Putamen (tissue), 1 donor: ENCODE measurements at regions not wholly inside any gene's neighbourhood (a gene's known extent, or its start where the extent isn't known, plus 50 kb on each side); places are given as distances from the start of the nearest gene placed in this dataset.

Experiments used
- DNase-seq: peaks from one replicate; pipeline ENCODE4 v3.0.0-alpha.2; 2016; ENCODE audit warnings: low spot score

DNA sequence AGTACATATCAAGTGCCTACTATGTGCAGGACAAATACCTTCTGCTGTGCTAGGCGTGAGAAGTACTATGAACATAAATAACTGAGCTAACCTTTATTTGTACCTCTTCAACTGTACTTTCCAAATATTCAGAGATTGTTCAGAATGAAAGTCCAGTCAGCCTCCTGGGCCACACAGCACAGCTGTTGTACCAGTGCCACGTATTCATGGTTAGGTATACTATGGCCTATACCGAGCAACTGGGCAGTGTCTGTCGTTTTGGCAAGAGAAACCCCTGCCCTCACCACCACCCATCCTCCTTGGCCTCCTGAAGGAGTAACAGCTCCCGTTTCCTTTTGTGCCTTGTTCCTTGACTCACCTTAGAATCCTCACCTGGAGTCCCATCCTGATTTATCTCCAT, 53.0 kb downstream of the RASSF10 start:
- no peak for DNase-seq

DNA sequence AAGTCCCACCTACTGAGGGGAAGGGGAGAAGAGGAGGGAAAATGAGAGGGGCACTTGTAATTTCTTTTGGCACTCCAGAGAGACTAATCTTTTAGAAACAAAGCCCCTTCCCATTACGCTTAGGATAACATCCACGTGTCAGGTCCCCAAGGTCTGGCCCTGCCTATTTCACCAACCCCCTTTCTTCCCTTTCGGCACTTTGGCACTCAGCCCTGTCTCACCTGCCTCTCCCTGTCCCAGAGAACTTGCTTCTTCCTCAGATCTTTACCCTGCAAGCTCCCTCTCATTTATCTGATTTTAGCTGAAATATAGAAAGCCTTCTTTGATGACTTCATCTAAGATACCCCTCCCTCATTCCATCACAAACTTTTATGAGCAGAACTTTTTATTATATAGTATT, 55.5 kb downstream of the RASSF10 start:
- no peak for DNase-seq

DNA sequence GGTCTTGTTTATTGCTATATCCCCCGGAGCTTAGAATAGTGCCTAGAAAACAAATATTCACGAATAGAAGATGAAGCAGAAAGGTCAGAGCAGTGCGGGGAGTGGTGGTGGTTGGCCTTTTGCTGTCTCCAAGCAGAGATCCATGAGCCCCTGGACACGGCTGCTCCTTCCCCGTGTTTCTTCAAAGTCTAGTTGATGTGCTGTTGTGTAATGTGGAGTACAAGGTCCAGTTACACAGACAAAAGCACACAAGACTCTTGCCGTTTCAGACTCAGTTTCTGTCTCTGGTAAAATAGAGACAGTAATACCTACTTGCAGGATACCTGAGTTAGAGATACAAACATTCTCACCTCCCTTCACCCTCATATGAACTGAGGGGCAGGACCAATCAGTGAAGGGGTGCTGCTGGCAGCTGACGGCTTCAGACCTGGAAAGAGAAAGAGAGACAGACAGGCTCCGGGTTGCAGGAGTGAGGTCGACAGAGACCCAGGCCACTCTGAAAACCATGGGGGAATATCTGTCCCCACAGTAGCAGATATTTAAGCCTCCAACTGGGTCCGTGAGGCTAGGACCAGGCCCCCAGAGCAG, 56.2 kb downstream of the RASSF10 start:
- DNase-seq: no peak

DNA sequence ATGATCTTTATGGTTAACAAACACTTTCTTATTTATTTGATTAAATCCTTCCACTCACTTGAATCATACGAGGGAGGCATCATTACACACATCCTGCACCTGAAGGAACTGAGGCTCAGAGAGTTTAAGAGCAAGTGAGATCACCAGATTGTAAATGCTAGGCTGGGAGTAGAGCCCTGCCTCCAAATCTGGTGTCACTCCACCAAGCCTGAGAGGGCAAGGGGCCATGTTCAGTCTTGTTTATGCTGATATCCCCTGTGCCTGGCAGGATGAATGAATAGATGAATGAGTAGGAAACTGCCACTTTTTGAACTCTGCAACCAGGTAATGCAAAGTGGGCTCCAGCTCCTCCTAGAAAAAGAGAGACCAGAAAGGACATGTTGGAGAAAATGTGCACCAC, 59.1 kb downstream of the RASSF10 start:
- no peak for DNase-seq

DNA sequence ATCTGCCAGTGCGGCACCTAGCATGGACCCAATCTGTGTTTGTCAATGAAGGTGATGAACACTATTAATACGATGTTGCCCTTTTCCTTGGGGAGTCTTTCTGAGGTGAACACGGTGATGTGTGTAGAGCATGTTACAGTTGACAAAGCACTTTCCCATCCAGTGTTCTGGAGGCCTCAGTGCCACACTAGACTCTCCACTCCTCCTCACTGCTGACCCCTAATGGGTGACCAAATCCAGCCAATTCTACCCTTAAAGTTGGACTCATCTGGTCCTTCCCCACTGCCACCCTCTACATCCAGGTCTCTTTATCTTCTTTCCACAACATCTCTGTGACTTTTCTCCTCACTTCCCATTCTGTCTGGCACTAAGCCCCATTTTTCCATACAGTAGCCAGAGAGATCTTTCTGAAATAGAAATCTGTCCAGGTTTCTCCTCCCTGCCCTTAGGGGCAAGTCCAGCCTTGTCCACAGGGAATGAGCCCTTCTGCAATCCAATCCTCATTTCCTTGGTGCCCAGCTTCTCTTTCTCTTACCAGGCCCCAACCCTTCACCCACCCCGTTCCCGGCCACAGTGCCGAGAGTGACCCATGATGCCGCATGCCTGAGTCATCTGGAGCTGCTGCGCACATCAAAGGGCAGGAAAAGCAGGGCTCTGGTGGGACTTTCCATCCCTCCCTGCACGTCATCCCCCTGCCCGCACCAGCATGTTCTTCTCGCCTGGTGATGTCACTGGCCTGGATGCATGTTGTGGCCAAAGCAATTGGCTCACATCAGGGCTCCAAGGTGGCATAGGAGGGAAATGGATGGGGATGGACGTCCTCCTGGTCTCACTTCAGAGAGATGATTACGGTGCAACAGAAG, 64.2 kb downstream of the RASSF10 start:
- no peak for DNase-seq

DNA sequence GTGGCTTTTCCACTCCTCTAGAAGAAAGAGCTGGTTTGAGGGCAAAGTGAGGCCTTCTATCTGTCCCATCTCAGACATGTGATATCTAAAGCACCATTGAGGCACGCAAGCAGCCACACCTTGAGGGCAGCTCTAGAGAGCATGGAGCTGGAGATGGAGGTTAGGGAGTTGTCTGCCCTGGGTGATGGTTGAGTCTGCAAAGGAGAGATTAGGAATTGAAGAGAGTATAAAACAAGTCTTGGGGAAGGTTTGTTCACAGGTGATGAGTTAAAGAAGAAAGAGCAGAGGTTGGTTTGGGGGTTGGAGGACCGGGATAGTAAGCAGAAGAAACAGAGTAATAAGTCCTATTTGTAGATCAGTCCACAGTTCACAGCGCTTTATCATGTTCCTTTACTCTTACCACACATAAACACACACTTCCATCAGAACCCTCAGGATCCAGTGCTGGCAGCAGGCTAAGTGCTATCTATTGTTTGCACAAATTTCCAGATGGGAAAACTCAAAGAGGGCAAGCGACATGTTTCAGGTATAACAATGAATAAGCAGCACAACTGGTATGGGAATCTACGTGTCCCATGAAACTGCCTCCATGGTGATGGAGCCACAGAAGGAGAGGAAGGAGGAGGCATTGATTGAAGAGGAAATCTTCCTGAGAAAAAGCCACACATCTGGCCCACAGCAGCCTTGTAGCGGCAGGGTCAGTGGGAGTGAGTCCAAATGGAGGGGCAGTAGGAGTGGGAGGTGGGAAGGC, 65.8 kb downstream of the RASSF10 start:
- no peak for DNase-seq

DNA sequence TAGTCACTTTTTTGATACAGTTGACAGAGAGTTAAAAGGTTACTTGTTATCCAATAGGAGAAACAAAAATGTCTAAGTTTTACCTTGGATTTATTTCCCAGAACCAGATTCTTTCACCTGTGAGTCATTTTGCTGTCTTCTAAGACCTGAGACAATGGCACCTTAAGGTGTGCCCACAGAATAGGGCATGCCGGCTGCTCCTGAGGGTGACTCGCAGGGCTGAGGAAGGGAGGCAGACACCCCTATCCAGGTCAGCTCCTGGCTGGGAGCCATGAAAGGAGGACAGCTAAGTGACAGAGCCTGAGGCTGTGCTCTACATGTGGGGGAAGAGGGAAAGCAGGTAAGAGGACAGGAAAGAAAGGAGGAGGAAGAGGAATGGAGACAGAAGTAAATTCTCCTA, 67.8 kb downstream of the RASSF10 start:
- no peak for DNase-seq

DNA sequence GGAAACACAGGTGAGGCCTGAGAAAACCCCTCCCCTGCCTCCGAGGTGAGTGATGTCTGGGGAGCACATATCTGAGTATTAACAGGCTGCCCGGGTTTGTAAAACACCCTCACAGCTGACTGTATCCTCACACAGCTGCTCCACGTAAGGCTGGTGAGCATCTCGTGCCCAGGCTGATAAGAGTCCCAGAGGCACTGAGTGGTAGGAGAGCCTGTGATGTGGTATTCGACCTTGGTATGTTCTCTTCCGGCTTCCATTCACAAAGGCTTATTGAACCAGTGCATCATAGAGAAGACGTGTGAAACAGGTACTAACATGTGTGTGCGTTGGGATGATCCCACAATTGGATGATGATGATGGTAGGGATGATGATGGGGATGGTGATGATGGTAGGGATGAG, 71.7 kb downstream of the RASSF10 start:
- no peak for DNase-seq

DNA sequence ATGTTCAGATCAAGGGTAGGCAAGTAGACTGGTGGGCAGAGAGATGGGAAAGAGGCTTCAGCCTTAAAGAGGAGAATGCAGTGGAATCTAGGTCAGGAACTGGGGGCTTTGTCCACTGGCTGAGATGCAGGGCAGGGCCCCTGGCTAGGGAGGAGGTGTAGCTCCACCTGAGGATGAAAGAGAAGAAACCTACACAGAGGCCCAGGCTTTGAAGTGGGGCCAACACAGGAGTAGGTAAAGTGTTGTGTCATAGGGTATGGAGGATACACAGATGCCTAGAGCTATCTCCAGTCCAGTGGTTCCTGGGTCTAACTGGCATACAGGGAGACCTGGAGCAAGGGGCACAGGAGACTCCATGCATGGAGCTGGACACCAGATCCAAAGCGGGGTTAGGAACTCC, 73.5 kb downstream of the RASSF10 start:
- DNase-seq: no peak

DNA sequence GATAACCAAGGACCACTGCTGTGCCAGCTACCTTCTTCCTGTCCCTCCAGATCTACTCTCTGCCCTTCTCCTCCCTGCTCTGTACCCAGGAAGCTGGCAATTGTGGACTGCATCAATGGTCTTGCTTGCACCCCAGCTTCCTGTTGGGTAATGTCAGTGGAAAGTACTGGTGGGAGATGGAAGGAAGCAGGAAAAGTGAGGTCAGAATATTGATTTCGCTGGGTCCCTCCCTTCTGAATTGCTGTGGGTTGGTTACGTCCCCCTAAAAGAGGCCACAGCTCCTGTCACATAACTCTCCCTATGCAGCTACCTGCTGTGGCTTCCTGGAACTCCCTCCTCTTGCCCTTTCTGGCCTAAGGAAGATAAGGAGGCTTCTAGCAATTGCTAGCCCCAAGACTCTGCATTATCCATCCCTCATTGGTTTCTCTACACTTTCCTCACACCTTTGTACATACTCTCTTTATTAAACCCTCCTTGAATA, 81.2 kb downstream of the RASSF10 start:
- DNase-seq: no peak

DNA sequence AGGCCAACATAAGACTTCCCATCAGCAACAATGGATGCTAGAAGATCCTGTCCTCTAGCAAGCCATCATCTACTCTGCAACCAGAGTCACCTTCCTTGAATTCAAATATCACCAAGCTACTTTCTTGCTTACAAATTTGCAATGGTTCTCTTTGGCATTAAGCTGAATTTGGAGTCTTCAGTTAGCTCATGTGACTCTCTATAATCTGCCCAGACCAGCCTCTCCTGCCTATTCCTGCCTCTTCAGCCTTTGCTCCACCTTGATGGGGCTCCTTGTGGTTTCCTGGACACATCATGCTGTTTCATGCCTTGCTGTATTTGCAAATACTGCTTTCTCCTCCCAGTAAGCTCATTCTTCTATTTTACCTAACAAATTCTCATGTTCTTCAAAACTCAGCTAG, 82.3 kb downstream of the RASSF10 start:
- DNase-seq: no peak

DNA sequence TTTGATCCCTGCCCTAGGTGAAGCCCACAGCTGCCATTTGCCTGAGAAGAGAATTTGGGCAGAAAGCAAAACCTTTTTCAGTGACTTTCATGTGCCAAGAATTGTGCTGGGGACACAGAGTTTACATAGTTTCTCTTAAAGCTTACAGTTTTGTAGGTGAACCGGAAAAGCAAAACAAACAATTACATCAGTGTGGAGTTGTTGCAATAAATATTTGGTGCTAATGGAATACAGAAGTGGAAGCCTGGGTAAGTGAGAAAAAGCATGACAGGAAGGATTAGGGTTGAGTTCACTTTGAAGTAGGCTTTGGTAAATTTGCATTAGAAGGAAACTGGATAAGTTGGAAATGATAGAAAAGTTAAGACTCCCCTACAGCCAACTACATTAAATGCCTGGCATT, 82.7 kb downstream of the RASSF10 start:
- no peak for DNase-seq

DNA sequence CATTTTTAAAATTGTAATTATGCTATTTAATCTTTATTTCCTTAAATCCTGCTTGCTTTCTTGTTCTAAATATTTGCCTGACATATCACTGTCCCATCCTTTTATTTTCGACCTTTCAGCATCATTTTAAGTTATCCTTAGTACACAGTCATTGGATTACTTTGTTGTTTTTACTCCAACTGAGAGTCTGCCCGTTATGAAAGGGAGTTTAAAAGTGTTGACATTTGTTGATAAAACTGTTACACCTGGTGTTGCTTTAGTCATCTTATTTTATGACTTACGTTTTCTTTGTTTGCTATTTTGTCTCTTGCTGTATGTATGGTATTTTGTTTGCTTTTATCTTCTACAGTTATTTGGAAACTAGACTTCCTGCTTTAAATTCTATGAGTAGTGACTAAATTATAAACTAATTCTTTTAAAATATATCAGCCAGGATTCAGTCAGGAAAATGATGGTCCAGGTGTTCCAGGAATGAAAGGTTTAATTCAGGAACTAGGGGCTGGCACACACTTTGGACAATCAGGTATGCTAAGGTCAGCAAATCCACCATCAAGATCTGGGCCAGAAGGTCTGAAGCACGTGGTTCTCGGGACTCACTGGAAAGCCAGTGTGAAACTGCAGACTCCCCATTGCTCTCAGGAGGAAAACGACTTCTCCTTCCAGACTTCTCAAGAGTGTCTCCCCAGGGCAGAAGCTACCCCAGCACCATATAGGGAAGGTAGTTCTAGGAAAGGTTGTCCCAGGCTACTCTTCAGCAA, 86.0 kb downstream of the RASSF10 start:
- no peak for DNase-seq

DNA sequence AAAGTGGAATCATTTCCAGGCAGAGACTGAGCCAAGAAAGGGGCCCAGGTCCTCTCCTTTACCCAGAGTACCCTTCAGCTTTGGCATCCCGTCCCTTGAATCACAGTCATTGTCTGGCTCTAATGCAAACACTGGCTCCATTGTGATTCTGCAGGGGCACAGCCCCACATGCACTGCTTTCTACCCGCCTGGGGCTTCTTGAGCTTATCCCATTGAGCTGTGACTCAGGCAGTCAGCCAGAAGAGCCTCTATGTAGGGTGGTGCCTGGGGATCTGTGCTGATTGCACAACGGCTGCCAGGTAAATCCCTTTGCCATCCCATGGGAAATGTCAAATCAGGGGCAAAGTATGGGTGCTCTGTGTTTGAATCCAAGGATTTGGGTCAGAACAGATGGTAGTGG, 88.9 kb downstream of the RASSF10 start:
- peak; percentile 83 for DNase-seq

DNA sequence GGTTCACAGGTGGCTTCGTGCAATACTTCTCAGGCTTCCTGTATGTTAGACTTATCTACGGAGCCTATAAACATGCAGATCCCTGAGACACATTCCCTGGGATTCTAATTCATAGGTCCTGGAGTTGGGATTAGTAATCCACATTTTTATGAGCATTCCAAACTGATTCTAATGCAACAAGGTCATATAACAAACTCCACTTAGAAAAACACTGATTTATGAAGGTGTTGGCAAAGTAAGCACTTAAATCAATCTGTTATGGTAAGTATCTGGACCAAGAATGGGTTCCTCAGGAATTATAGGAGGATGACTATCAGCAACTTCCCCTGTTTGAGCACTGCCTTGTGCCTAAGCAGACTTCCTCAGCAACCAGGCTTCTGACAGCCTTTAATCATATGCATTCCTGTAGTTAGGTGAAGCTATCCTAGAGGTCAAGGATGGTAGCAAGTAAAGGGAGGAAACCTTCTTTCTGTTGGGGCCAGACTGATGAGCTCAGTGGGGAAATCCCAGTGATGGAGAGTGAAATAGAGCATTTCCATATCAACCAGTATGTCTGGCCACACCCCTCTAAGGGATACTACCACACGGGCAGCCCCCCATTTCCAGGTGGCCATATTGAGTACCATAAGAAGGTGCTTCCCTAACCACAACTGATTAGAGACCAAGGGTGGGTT, 89.6 kb downstream of the RASSF10 start:
- DNase-seq: no peak

DNA sequence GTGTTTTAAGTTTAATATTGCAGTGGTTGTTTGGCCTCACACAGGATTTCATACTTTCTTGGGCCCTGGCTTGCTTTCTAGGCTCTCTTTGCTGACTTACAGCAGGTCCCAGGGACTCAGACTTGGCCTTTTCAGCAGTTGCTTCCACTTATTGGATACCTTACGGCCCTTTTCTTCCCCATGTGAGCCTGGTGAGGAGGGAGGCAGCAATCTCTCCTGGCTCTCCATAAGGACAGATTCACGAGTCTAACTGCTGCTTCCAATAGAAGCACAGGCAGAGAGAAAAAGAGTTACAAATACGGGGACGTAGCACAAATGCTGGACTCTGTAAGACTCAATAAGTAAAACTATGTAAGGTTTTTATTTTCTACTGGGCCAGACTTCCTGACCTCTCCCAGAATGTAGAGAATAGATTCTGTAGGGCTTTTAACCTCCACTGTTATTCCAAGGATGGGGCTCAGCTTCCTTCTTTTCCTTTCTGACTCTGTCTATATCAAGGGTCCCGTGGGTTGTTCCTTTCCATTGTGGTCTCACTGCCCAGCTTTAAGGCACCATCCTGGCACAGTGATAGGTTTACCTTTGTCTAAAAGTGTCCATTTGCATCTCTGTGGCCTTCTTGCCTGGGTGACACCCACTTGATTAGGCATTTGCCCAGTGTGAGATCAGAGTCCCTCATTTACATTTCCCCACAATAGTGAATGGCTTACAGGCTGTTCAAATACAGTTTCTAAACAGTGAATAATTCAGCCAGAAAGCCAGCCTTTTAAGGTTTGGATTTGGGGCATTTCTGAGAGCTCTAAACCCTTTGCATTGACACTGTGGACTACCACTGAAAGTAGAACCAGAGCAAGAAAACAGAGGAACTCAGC, 92.8 kb downstream of the RASSF10 start:
- DNase-seq: peak; percentile 35

DNA sequence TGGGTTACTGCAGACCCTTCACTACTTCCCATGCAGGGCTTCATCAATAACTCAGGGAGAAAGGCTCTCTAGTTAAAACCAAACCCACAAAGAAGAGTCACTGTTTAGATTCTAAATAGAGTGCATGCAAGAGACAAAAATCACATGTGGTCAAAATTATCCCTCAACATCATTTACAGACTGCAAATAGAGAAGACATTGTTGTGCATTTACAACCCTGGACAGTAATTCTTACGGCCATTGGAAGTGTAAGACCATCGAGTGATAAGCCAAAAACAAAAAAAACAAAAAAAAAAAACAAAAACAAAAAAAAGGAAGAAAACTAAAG, 93.4 kb downstream of the RASSF10 start:
- no peak for DNase-seq

DNA sequence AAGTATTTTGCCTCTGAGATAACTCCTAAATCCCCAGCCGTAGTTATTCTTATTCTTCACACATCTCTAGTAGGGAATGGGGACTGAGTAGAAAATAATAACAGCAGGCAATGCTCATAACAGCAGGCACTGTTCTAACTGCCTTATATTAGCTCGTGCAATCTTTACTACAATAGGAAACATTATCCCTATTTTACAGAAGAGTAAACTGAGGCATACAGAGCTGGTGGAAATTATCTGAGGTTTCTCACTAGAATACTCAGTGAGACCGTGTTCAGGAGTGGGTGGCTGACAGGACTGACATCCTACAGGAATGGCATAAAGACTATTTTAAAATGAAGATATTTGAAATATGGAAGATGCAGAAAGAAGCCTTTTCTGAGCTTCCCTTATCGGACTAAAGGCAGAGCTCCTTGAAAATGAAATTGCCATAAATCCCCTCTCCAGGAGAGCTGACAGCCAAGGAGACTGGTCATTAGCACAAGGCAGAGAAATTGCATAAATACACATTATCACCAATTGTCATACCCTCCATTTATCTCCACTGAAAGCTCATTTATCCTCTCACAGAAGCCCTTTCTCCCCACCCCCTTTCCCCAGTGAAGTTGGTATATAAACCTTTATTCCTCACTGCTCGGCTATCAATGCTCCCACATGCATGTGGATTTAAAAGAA, 93.9 kb downstream of the RASSF10 start:
- no peak for DNase-seq

DNA sequence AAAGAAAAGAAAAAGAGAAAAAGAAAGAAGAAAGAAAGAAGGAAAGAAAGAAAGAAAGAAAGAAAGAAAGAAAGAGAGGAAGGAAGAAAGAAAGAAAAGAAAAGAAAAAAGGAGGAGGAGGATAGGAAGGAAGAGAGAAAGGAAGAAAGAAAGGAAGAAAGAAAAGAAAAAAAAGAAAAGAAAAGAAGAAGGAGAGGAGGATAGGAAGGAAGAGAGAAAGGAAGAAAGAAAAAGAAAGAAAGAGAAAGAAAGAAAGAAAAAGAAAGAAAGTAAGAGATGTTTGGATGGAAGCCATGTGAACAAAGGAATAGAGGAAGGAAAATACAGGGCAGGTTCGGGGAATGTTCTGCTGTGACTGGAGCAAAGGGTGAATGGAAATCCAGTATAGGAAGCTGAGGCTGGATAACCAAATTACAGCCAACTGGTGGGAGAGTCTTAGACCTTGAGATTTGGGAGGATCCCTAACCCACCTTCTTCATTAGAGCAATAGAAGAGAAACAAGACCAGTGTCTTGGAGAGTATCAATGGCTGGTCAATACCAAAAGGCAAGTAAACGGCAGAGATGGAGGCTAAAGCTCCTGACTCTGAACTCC, 94.9 kb downstream of the RASSF10 start:
- no peak for DNase-seq
